GM19438 (cell line): ENCODE measurements at regions not wholly inside any gene's neighbourhood (a gene's known extent, or its start where the extent isn't known, plus 50 kb on each side); places are given as distances from the start of the nearest gene placed in this dataset.
A peak's percentile ranks its signal among the peaks of the same experiment; 100 is the strongest.

Source experiments
- ATAC-seq: cut with Tn5 transposase; IDR thresholded peaks from one replicate; pipeline ENCODE4 v1.9.1; 2021; ENCODE audit warnings: low read depth; ENCODE audit not compliant: unreplicated experiment

GRCh38 chr2:62447411-62447810, 58.6 kb downstream of the TMEM17 start:
- no peak for ATAC-seq

- no peak for ATAC-seq
Observed at GRCh38 chr2:62446491-62446890, 59.5 kb downstream of the TMEM17 start.

- no peak for ATAC-seq
Observed at GRCh38 chr2:62443886-62444285, 62.1 kb downstream of the TMEM17 start.

- no peak for ATAC-seq
Observed at GRCh38 chr2:62443471-62443870, 62.5 kb downstream of the TMEM17 start.

- ATAC-seq: no peak
Observed at GRCh38 chr2:62441824-62442223, 64.2 kb downstream of the TMEM17 start.

GRCh38 chr2:62441421-62441820, 64.6 kb downstream of the TMEM17 start:
- ATAC-seq: no peak

GRCh38 chr2:62440281-62440946, 65.6 kb downstream of the TMEM17 start:
- no peak for ATAC-seq

GRCh38 chr2:62439425-62439824, 66.6 kb downstream of the TMEM17 start:
- ATAC-seq: no peak

GRCh38 chr2:62437785-62438184, 68.2 kb downstream of the TMEM17 start:
- no peak for ATAC-seq

GRCh38 chr2:62435720-62436119, 70.3 kb downstream of the TMEM17 start:
- ATAC-seq: peak; percentile 82

- no peak for ATAC-seq
Observed at GRCh38 chr2:62432407-62432806, 73.6 kb downstream of the TMEM17 start.

GRCh38 chr2:62431512-62431911, 74.5 kb downstream of the TMEM17 start:
- ATAC-seq: no peak

GRCh38 chr2:62430146-62430545, 75.8 kb downstream of the TMEM17 start:
- ATAC-seq: no peak

GRCh38 chr2:62427146-62427545, 78.8 kb downstream of the TMEM17 start:
- no peak for ATAC-seq

GRCh38 chr2:62426154-62426912, 79.7 kb downstream of the TMEM17 start:
- ATAC-seq: no peak

- ATAC-seq: no peak
Observed at GRCh38 chr2:62425684-62426083, 80.3 kb downstream of the TMEM17 start.

GRCh38 chr2:62424899-62425298, 81.1 kb downstream of the TMEM17 start:
- ATAC-seq: no peak

GRCh38 chr2:62423883-62424458, 82.0 kb downstream of the TMEM17 start:
- ATAC-seq: no peak

- ATAC-seq: no peak
Observed at GRCh38 chr2:62423235-62423634, 82.8 kb downstream of the TMEM17 start.

- ATAC-seq: peak; percentile 8
Observed at GRCh38 chr2:62415518-62415917, 90.5 kb downstream of the TMEM17 start.

- ATAC-seq: peak; percentile 91
Observed at GRCh38 chr2:62415019-62415431, 91.0 kb downstream of the TMEM17 start.
